ENCODE measurements at regions not wholly inside any gene's neighbourhood (a gene's known extent, or its start where the extent isn't known, plus 50 kb on each side); places are given as distances from the start of the nearest gene placed in this dataset.

GRCh38 chr13:64725492-64725891, 2504.6 kb downstream of the PCDH9 start:
- TF ChIP-seq POLR2A (IDR thresholded peaks at IDR 0.05) (no peak), CTCF (IDR thresholded peaks at IDR 0.05) (no peak)
